GM19043 (cell line): ENCODE measurements at regions not wholly inside any gene's neighbourhood (a gene's known extent, or its start where the extent isn't known, plus 50 kb on each side); places are given as distances from the start of the nearest gene placed in this dataset.

ENCODE experiments used
- ATAC-seq: cut with Tn5 transposase; IDR thresholded peaks from one replicate; pipeline ENCODE4 v1.9.1; 2021; ENCODE audit warnings: low read depth; ENCODE audit not compliant: unreplicated experiment

DNA sequence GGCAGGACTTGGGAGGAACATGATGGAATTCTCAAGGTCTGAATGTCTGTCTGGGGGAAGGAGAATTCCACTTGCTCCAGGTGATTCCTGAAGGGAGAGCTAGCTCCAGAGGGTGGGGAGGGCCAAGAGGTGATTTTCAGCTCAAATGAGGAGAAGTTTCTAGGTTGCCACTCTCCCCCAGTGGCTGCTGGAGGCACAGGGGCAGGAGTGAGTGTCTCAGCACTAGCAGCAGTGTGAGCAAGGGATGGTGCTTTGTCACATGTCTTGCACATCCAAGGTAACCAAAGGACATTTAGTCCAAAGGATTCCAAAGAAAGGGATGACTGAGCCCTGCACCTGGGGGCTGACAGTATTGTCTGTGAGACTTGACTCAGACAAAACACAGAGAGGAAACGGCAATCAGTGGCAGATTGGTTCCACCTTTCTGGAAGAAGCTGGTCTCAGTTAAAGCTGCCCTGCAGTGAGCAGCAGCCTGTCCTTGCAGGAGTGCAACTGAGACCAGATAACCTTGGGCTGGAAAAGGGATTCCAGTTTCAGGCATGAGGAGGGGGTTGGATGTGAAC is 51.2 kb upstream of the PCBD1 start:
- ATAC-seq: no peak

- ATAC-seq: no peak
These were observed 52.6 kb upstream of the PCBD1 start for GRCh38 chr10:70940834-70941568.

GRCh38 chr10:70942125-70942524 is 53.8 kb upstream of the PCBD1 start:
- ATAC-seq: no peak

GRCh38 chr10:70942725-70943124 is 54.4 kb upstream of the PCBD1 start:
- ATAC-seq: no peak

- no peak for ATAC-seq
These were observed 54.9 kb upstream of the PCBD1 start for GRCh38 chr10:70943249-70943648.

GRCh38 chr10:70943841-70944466 is 55.6 kb upstream of the PCBD1 start:
- no peak for ATAC-seq

DNA sequence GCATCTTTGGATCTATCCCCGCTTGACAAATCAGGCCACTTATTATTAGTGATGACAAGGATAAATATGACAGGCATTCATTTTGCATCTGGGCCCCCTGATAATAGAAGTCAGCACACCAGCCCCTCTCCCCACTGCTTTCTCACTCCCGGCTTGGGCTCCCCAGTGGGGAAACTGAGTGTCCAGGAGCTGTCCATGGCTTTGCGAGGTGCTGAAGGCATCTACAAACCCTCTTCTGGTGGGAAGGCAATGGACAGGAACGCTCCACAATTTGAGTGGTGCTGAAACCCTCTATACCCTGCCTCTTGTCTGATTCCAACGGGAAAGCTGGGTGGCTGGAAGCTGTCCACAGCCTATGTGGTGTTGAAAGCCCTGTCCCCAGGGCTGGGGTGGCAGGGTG is 61.7 kb upstream of the PCBD1 start:
- ATAC-seq: no peak

DNA sequence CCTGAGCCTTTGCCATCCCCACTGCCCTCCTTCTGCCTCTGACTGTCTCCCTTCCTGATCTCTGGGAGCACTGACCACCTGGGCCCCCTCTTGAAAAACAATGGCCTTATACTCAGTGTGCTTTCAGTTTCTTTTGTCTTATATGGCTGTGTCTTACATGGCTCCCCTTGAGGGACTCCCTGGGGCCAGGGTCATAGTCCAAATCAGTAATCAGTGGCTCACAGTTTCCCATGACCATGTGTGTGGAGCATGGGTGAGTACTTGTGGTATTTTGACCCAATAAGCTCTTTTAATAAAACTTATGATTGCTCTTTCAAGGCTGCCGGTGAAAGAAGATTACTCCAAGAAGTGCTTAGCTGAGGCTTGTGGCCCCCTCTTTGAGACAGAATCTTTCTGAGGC is 62.4 kb upstream of the PCBD1 start:
- no peak for ATAC-seq

DNA sequence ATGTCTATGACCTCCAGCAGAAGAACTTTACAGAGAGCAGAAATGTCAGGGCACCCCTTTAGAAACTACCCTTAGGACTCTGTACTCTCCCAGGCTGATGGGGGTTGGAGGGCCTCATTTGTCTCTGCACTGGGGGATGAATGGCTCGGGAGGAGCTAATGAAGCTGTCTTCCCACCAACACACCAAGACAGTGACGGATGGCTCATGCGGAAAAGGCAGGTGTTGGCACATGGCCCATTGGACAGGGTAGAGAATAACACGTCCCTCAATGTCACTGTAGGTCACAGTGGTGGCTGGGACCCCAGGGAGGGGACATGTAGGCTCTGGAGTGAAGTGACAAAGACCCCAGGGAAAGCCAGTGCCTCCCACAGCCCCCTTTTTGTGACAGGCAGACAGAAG is 64.0 kb upstream of the PCBD1 start:
- no peak for ATAC-seq

DNA sequence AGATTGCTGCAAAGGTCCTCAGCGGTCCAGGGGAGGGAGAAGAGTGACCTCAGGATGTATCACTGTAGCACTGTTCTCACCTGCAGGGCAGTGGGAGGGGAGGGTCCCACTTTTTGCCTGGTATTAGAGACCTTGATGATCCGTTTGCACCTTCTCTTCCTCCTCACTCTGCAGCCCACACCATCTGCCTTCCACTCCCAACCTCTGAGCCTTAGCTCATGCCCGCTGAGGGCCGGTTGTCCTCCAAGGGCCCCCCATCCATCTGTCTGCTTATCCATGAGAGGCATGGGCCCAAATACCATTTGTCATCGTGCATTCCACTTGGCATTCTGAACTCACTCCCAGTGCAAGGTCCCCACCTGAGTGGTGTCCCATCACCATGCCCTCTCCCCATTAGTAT is 64.6 kb upstream of the PCBD1 start:
- ATAC-seq: no peak

- no peak for ATAC-seq
These were observed 66.2 kb upstream of the PCBD1 start for GRCh38 chr10:70954381-70955176.

DNA sequence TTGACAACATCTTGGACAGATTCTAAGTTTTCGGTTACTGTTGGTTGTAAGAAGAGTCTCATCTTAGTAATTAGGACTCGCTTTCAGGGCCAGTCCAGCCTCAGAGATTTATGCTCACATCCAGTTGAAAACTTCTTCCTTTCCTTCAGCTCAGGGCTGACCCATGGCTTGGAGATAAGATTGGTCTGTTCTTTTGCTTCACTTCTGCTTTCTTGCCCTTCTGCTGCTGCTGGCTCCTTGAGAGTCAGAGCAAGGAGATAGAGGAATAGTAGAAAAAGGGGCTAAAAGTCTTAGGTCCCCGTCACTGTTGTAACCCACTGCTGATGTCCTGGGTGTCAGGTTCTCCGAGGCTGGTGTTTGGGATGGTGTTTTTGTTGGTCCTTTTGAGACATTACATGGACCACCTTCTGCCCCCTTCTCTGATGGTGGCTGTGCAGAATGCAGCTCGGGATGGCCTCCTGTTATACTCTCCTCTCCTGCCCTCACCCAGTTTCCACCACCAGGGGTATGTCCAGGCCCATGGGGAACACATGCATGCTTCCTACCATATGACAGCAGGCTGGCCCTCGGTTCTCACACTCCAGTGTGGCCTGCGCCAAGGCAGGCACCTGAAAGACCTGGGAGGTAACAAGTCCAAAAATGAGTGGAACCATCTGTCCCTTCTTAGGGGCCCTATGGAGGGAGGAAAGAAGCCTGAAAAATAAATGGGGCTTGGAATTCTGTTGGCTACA is 67.8 kb upstream of the PCBD1 start:
- no peak for ATAC-seq

DNA sequence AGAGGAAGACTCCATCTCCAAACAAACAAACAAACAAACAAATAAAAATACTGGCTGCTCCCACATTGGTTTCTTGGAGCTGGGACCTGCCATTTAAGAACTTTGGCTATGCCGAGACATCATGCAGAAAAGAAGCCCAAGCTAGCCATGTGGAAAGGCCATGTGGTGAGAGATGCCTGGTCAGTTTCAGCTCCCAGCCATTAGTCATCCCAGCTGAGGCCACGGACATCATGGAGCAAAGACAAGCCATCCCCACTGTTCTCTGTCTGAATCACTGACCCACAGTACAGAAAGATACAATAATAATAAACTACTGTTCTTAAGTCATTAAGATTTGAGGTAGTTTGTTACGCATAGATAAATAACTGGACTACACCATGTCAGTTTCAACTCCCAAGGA is 70.0 kb upstream of the PCBD1 start:
- ATAC-seq: no peak

DNA sequence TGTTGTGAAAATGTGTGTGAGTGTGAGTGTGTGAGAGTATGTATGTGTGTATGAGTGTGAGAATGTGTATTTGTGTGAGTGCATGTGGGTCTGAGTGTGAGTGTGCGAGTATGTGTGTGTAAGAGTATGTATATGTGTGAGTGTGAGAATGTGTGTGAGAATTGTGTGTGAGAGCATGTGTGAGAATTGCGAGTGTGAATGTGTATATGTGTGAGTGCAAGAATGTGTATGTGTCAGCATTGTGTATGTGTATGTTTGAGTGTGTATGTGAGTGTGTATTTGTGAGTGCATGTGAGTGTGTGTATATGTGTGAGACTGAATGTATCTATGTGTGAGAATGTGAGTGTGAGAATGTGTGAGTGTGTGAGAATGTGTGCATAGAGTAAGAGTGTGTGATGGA is 72.0 kb upstream of the PCBD1 start:
- no peak for ATAC-seq

- ATAC-seq: no peak
These were observed 72.6 kb upstream of the PCBD1 start for GRCh38 chr10:70960783-70961570.

GRCh38 chr10:70962686-70963085 is 74.3 kb upstream of the PCBD1 start:
- ATAC-seq: no peak

GRCh38 chr10:70963271-70963670 is 74.9 kb upstream of the PCBD1 start:
- no peak for ATAC-seq

DNA sequence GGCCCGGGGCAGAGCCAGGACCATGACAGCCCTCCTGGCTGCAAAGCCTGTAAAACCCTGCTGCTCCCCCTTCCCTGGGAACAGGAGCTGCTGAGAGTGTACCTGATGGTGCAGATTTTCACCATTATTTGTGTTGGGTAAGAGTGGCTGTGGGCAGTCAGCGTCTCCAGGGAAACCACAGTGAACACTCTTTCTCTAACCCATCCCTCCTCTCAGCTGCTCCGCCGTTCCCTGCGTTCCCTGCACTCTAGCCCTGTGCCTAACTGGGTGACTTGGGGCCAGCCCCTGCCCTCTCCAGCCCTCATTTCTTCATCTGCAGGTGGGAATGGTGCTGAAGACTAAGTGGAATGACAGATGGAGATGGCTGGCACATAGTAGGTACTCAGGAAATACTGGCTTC is 75.9 kb upstream of the PCBD1 start:
- ATAC-seq: no peak

GRCh38 chr10:70964881-70965280 is 76.5 kb upstream of the PCBD1 start:
- ATAC-seq: no peak

DNA sequence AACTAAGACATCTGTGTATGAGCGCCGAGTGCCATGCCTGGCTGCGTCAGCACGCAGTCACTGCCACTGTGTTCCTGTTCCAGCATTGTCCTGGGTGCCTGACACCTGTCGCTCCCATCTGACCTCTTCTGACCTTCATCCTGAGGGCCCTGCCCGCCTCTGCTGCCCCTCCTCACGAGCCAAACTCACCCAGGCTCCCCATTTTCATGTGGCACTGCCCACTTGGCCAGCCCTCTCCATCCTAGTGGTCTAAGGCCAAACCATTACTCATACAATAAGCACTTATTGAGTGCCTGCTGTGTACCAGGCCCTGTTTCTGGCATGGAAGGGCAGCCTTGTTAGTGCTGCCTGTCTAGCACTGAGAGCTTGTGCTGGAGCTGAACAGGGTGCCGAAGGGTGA is 77.2 kb upstream of the PCBD1 start:
- ATAC-seq: no peak
